Astrocyte (in vitro differentiated cells and primary cell): ENCODE measurements at regions not wholly inside any gene's neighbourhood (a gene's known extent, or its start where the extent isn't known, plus 50 kb on each side); places are given as distances from the start of the nearest gene placed in this dataset.

Experiments
- CTCF ChIP-seq: IDR thresholded peaks from 2 replicates; pipeline ENCODE4 v1.5.1; 2011; ENCODE audit warnings: low read depth, mild to moderate bottlenecking, inconsistent platforms, low read length, moderate library complexity; ENCODE audit not compliant: insufficient read depth
- EZH2 ChIP-seq: IDR thresholded peaks from 2 replicates; pipeline ENCODE4 v1.6.1; 2012; ENCODE audit warnings: mild to moderate bottlenecking, low read length, inconsistent platforms; ENCODE audit not compliant: insufficient read depth

- no peak for TF ChIP-seq CTCF
- no peak for TF ChIP-seq EZH2
These were observed 162.5 kb upstream of the RPRM start for GRCh38 chr2:153641046-153641445.
